ENCODE measurements at regions not wholly inside any gene's neighbourhood (a gene's known extent, or its start where the extent isn't known, plus 50 kb on each side); places are given as distances from the start of the nearest gene placed in this dataset.
A peak's percentile ranks its signal among the peaks of the same experiment; 100 is the strongest.

DNA sequence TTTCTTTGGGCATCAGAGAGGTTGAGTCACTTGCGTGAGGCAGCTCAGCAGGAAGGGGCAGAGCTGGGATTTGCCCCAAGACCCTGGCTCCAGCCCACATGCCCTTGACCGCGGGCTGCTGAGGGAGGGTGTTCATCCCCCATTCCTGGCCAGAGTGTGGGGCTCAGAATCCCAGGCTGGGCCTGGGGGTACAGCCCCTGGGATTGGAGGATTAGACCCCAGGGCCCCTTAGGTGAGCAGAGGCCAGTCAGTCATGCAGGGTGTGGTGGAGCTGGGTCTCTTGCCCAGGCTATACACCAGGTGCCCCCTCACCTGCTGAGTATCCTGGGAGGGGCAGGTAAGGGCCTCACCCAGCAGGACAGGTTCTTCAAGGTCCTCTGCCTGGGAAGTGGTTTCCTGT lies 68.4 kb upstream of the ZNF716 start:
- 72 to 88% (median 87%) methylated on average over 2 to 3 of the region's 3 CpGs for WGBS, 5 donors

DNA sequence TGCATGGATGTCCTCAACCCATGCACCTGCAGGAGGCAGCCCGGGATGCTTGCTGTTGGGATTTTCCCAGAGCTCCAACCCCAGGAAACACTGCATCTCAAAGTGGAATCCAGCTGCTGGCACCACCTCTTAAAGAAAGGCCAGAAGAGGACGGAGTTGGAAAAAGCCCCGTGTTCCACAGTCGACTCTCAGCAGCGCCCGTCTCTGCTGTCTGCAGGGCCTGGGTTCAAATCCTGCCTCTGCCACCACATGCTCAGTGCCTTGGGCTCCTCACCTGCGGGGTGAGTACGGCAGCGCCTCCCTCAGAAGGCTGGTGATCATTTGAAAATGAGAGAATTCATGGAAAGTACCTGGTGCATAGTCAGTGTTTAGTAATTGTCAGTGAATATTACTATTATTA lies 65.6 kb upstream of the ZNF716 start:
- Histone ChIP-seq H3K9me3 (peaks cover 0 to 93% (median 75%) of the 10 kb centered on the region in 8 donors), H3K27ac (no peak overlapping the region), H3K36me3 (no peaks in the 10 kb centered on the region), H3K4me1 (no peaks in the 10 kb centered on the region), H3K27me3 (replicated peaks in 1 of 7) (no peaks in the 10 kb centered on the region), H3K4me3 (no peak overlapping the region)
- 77 to 89% (median 86%) methylated on average over 9 of the region's 9 CpGs for WGBS, 5 donors
- intact Hi-C loops (cut with DNase I; ENCODE audit: low total_unique reads): no loop called here
- DNase-seq: peak; percentile 38
- no peak for TF ChIP-seq POLR2AphosphoS5 (IDR thresholded peaks at IDR 0.05)
- TF ChIP-seq, protein P1, sequence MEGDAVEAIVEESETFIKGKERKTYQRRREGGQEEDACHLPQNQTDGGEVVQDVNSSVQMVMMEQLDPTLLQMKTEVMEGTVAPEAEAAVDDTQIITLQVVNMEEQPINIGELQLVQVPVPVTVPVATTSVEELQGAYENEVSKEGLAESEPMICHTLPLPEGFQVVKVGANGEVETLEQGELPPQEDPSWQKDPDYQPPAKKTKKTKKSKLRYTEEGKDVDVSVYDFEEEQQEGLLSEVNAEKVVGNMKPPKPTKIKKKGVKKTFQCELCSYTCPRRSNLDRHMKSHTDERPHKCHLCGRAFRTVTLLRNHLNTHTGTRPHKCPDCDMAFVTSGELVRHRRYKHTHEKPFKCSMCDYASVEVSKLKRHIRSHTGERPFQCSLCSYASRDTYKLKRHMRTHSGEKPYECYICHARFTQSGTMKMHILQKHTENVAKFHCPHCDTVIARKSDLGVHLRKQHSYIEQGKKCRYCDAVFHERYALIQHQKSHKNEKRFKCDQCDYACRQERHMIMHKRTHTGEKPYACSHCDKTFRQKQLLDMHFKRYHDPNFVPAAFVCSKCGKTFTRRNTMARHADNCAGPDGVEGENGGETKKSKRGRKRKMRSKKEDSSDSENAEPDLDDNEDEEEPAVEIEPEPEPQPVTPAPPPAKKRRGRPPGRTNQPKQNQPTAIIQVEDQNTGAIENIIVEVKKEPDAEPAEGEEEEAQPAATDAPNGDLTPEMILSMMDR (IDR thresholded peaks at IDR 0.05 in 8 of 11, conservative IDR thresholded peaks at IDR 0.05 in 3 of 11): no peak
- TF ChIP-seq POLR2A (IDR thresholded peaks at IDR 0.05): no peak

More for the DNA sequence above, 68.4 kb upstream of the ZNF716 start:
- no peak overlapping the region for H3K27ac ChIP-seq
- H3K4me1 ChIP-seq: no peaks in the 10 kb centered on the region
- intact Hi-C loops (cut with DNase I; ENCODE audit: low total_unique reads): no loop called here
- no peaks in the 10 kb centered on the region for H3K27me3 ChIP-seq (replicated peaks in 1 of 7)
- no peak for DNase-seq
- TF ChIP-seq POLR2AphosphoS5 (IDR thresholded peaks at IDR 0.05) (no peak), POLR2A (IDR thresholded peaks at IDR 0.05) (no peak)
- TF ChIP-seq, protein P1 (IDR thresholded peaks at IDR 0.05 in 8 of 11, conservative IDR thresholded peaks at IDR 0.05 in 3 of 11): no peak
- no peak overlapping the region for H3K4me3 ChIP-seq
- peaks cover 0 to 99% (median 73%) of the 10 kb centered on the region in 8 donors for H3K9me3 ChIP-seq
- no peaks in the 10 kb centered on the region for H3K36me3 ChIP-seq

DNA sequence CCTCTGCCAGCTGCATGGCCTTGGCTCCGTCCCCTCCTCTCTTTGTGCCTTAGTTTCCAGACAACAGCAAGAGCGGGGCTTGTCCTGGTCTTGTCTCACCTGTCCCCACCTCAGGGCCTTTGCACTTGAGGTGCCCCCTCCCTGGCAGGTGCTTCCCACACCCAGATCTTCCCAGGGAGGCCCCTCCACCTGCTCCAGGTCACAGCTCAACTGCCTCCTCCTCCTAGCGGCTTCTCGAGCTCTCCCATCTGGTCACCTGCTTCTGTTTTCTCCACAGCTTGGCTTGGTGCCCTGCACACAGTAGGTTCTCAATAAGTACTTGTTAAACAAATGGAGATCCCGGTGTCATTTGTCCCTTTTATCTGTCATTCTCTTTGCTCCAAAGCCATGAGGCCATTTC lies 64.3 kb upstream of the ZNF716 start:
- Histone ChIP-seq H3K27ac (no peak overlapping the region), H3K9me3 (peaks cover 0 to 95% (median 75%) of the 10 kb centered on the region in 8 donors), H3K4me3 (no peak overlapping the region), H3K4me1 (no peaks in the 10 kb centered on the region), H3K36me3 (no peaks in the 10 kb centered on the region), H3K27me3 (replicated peaks in 1 of 7) (no peaks in the 10 kb centered on the region)
- DNase-seq: no peak
- TF ChIP-seq POLR2AphosphoS5 (IDR thresholded peaks at IDR 0.05): no peak
- WGBS, 5 donors: 75 to 86% (median 84%) methylated on average over 4 to 5 of the region's 5 CpGs
- intact Hi-C loops (cut with DNase I; ENCODE audit: low total_unique reads): no loop called here

DNA sequence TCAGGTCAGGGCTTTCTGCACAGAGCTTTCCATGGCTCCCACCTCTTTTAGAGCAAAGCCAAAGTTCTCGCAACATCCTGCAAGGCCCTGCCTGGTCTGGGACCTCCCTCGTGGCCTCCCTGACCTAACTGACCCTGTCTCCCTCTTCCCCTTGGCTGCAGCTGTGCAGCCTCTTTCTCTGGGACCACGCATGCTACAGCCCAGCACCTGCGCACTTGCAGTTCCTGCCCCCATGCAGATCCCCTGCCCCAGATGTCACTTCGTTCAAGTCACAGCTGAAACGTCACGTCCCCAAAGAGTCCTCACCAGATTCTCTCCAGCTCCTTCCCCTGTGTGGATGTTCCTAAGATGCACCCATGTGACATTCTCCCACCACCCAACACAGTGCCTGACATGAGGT lies 61.2 kb upstream of the ZNF716 start:
- TF ChIP-seq POLR2AphosphoS5 (IDR thresholded peaks at IDR 0.05): no peak
- no peak overlapping the region for H3K4me3 ChIP-seq
- no peaks in the 10 kb centered on the region for H3K27me3 ChIP-seq (replicated peaks in 1 of 7)
- intact Hi-C loops (cut with DNase I; ENCODE audit: low total_unique reads): no loop called here
- no peak overlapping the region for H3K27ac ChIP-seq
- 74 to 84% (median 81%) methylated on average over 7 of the region's 7 CpGs for WGBS, 5 donors
- H3K9me3 ChIP-seq: peaks cover 0 to 94% (median 74%) of the 10 kb centered on the region in 8 donors
- no peaks in the 10 kb centered on the region for H3K36me3 ChIP-seq
- no peaks in the 10 kb centered on the region for H3K4me1 ChIP-seq
- no peak for DNase-seq

DNA sequence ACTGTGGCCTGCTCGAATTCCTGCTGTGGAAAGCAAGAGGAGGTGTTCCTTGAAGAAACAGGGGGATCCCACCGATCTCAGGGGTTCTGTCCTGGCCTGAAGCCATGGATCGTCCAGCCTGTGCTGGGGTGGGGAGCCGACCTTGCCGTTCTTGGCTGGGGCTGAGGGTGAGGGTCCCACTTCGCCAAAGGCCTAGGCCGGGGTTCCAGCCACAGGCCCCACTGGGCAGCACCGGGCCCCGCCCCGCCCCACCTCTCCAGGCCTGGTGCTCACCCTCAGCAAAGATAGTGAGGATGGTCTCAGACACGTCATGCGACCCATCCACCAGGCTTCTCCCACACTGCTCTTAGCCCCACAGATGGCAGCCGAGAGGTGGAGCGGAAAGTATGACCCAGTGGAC lies 51.4 kb upstream of the ZNF716 start:
- H3K36me3 ChIP-seq: no peaks in the 10 kb centered on the region
- intact Hi-C loops (cut with DNase I; ENCODE audit: low total_unique reads): no loop called here
- peaks cover 0 to 97% (median 85%) of the 10 kb centered on the region in 8 donors for H3K9me3 ChIP-seq
- no peaks in the 10 kb centered on the region for H3K4me1 ChIP-seq
- no peak overlapping the region for H3K4me3 ChIP-seq
- 85 to 91% (median 90%) methylated on average over 8 to 14 of the region's 14 CpGs for WGBS, 5 donors
- TF ChIP-seq POLR2AphosphoS5 (IDR thresholded peaks at IDR 0.05): no peak
- TF ChIP-seq POLR2A (IDR thresholded peaks at IDR 0.05): no peak
- TF ChIP-seq, protein P1 (IDR thresholded peaks at IDR 0.05 in 8 of 11, conservative IDR thresholded peaks at IDR 0.05 in 3 of 11): no peak
- peak; percentile 49 for DNase-seq
- H3K27ac ChIP-seq: no peak overlapping the region
- H3K27me3 ChIP-seq (replicated peaks in 1 of 7): no peaks in the 10 kb centered on the region
